Midbrain (tissue), 1 donor: ENCODE measurements at regions not wholly inside any gene's neighbourhood (a gene's known extent, or its start where the extent isn't known, plus 50 kb on each side); places are given as distances from the start of the nearest gene placed in this dataset.

Source experiments
- DNase-seq: peaks from one replicate; lab custom pipeline; 2025; lab: John Stamatoyannopoulos, UW

GRCh38 chr18:65288908-65289307 is 461.9 kb upstream of the CDH7 start:
- no peak for DNase-seq

GRCh38 chr18:65287652-65288051 is 463.2 kb upstream of the CDH7 start:
- DNase-seq = no peak

- no peak for DNase-seq
Measured at GRCh38 chr18:65282096-65282495, 468.7 kb upstream of the CDH7 start.

- DNase-seq = no peak
Measured at GRCh38 chr18:65279668-65280305, 471.0 kb upstream of the CDH7 start.

- DNase-seq = no peak
Measured at GRCh38 chr18:65278939-65279667, 471.7 kb upstream of the CDH7 start.

GRCh38 chr18:65269375-65269774 is 481.4 kb upstream of the CDH7 start:
- no peak for DNase-seq

- no peak for DNase-seq
Measured at GRCh38 chr18:65265761-65266160, 485.1 kb upstream of the CDH7 start.

- DNase-seq = no peak
Measured at GRCh38 chr18:65260030-65260429, 490.8 kb upstream of the CDH7 start.

GRCh38 chr18:65259403-65259802 is 491.4 kb upstream of the CDH7 start:
- DNase-seq = no peak

- no peak for DNase-seq
Measured at GRCh38 chr18:65257149-65257548, 493.7 kb upstream of the CDH7 start.

- no peak for DNase-seq
Measured at GRCh38 chr18:65255417-65255816, 495.4 kb upstream of the CDH7 start.

- DNase-seq = no peak
Measured at GRCh38 chr18:65239787-65240186, 511.0 kb upstream of the CDH7 start.

- DNase-seq = no peak
Measured at GRCh38 chr18:65235966-65236624, 514.7 kb upstream of the CDH7 start.

- DNase-seq = no peak
Measured at GRCh38 chr18:65230311-65230710, 520.5 kb upstream of the CDH7 start.

- no peak for DNase-seq
Measured at GRCh38 chr18:65227970-65228369, 522.8 kb upstream of the CDH7 start.

- DNase-seq = no peak
Measured at GRCh38 chr18:65221736-65222135, 529.1 kb upstream of the CDH7 start.

- DNase-seq = no peak
Measured at GRCh38 chr18:65221115-65221514, 529.7 kb upstream of the CDH7 start.

GRCh38 chr18:65215865-65216466 is 534.8 kb upstream of the CDH7 start:
- DNase-seq = no peak

GRCh38 chr18:65214456-65214855 is 536.4 kb upstream of the CDH7 start:
- no peak for DNase-seq

- no peak for DNase-seq
Measured at GRCh38 chr18:65206551-65207260, 544.1 kb upstream of the CDH7 start.

- DNase-seq = no peak
Measured at GRCh38 chr18:65202091-65202490, 548.7 kb upstream of the CDH7 start.

- no peak for DNase-seq
Measured at GRCh38 chr18:65175681-65176080, 575.1 kb upstream of the CDH7 start.
